ENCODE measurements at regions not wholly inside any gene's neighbourhood (a gene's known extent, or its start where the extent isn't known, plus 50 kb on each side); places are given as distances from the start of the nearest gene placed in this dataset.
"Not testable (repeated sequence)": the region's sequence is repeated elsewhere in the genome, so short reads cannot be mapped to it uniquely, and the experiment has no call there.

DNA sequence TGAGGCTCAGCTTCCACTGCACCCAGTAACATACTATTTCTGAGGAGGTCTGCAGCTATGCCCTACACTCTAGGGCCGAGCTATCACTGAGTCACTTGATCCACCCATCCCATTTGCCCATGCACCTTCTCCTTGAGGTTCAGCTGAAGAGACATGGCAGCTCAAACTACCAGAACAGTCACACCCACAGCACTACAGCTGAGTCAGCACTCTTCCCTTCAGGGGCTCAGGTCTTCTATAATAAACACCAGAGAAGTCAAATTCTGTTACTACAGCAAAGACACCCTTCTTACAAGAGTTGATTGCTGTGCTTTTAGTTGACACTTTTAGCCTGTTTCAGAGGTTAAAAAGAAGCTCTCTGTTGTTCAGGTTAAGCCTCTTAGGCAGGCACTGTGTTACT lies 1696.4 kb upstream of the ADGRL3 start:
- H3K4me1 ChIP-seq: no peaks in the 10 kb centered on the region
- H3K27ac ChIP-seq: no peak overlapping the region
- no peaks in the 10 kb centered on the region for H3K36me3 ChIP-seq
- no peak overlapping the region for H3K4me3 ChIP-seq
- DNase-seq: no peak
- TF ChIP-seq POLR2A (IDR thresholded peaks at IDR 0.05) (no peak), CTCF (IDR thresholded peaks at IDR 0.05) (no peak)
- no peaks in the 10 kb centered on the region for H3K9me3 ChIP-seq
- no peaks in the 10 kb centered on the region for H3K27me3 ChIP-seq

DNA sequence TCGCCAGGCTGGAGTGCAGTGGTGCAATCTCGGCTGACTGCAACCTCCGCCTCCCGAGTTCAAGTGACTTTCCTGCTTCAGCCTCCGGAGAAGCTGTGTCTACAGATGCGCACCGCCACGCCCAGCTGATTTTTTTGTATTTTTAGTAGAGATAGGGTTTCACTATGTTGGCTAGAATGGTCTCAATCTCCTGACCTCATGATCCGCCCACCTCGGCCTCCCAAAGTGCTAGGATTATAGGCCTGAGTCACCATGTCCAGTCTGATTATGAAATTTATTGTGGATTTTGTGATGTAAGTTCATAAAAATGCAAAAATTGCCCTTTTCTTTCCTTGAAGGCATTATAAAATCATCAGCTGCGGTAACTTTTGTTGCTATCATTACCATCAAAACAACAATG lies 1688.3 kb upstream of the ADGRL3 start:
- H3K36me3 ChIP-seq, H3K4me1 ChIP-seq, DNase-seq, H3K27me3 ChIP-seq, H3K27ac ChIP-seq, H3K4me3 ChIP-seq, H3K9me3 ChIP-seq: not testable (repeated sequence)

DNA sequence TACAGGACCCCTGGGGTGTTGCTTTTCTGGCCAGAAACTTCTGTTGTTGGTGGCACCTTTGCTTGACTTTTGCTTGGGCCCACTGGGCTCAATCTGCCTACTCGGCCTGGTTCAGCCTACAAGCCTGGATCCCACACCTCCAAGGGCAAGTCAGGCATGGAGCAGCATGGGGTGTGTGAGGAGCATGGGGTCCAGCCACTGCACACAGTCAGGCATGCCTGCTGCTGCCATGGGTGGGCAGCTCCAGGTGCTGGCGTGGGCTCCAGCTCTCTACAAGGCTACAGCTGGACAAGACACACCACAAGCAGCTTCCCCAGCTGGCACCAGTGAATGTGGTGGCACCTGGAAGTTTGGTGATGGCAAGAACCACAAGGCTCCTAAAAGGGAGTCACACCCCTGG lies 1683.1 kb upstream of the ADGRL3 start:
- no peak overlapping the region for H3K4me3 ChIP-seq
- no peaks in the 10 kb centered on the region for H3K27me3 ChIP-seq
- no peak overlapping the region for H3K27ac ChIP-seq
- no peak for DNase-seq
- no peak for TF ChIP-seq CTCF (IDR thresholded peaks at IDR 0.05)
- TF ChIP-seq POLR2A (IDR thresholded peaks at IDR 0.05): no peak
- H3K9me3 ChIP-seq: peaks cover 0 to 3% (median 0%) of the 10 kb centered on the region in 4 donors
- H3K36me3 ChIP-seq: no peaks in the 10 kb centered on the region
- H3K4me1 ChIP-seq: no peaks in the 10 kb centered on the region

DNA sequence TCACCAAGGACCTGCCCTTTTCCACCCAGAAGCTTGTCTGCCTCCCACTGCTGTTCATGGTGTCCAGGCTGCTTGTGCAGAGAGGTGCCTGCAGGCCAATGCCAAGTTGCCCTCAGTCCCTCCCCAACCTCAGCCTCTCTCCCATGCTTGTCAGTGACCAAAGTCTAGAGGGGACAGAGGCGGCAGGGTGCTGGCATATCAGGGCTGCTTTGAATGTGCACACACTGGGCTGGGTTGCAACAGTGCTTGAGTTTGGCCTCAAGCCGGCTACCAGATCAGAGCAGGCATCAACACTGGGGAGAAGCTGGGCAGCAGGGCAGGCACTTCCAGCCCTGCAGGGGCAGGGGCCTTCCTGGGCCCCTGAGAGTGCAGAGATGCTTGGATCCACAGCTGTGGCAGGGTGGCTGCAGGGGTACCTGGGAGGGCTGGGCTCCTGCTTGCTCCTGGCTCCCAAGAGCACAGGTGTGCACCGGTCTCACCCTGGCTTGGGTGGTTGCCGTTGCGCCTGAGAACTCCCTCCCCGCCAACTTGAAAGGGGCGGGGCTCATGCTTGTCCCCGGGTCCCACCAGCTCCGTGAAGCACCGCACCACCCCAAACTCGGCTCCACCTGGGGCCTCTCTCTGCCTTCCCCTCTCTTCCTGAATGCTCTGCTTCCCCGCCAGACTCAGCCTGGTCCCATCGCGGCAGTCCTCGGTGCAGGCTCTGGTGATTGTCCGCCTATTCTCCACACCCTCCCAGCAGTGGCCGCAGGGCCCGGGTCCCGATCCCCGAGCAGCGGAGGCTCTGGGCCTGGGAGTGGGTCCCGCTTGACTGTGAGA lies 1681.9 kb upstream of the ADGRL3 start:
- H3K27ac ChIP-seq: no peak overlapping the region
- H3K27me3 ChIP-seq: no peaks in the 10 kb centered on the region
- DNase-seq: peak in 1 of 3 donors; percentile 38
- H3K4me3 ChIP-seq: no peak overlapping the region
- no peaks in the 10 kb centered on the region for H3K36me3 ChIP-seq
- no peak for TF ChIP-seq CTCF (IDR thresholded peaks at IDR 0.05)
- no peak for TF ChIP-seq POLR2A (IDR thresholded peaks at IDR 0.05)
- H3K9me3 ChIP-seq: peaks cover 0 to 3% (median 0%) of the 10 kb centered on the region in 4 donors
- no peaks in the 10 kb centered on the region for H3K4me1 ChIP-seq

GRCh38 chr4:59525885-59526284 lies 1674.2 kb upstream of the ADGRL3 start:
- no peak for TF ChIP-seq POLR2A (IDR thresholded peaks at IDR 0.05)
- TF ChIP-seq CTCF (IDR thresholded peaks at IDR 0.05): no peak
- no peak overlapping the region for H3K4me3 ChIP-seq
- H3K27me3 ChIP-seq: no peaks in the 10 kb centered on the region
- H3K9me3 ChIP-seq: no peaks in the 10 kb centered on the region
- H3K36me3 ChIP-seq: no peaks in the 10 kb centered on the region
- H3K27ac ChIP-seq: no peak overlapping the region
- no peak for DNase-seq
- no peaks in the 10 kb centered on the region for H3K4me1 ChIP-seq

- no peaks in the 10 kb centered on the region for H3K4me1 ChIP-seq
- DNase-seq: no peak
- no peaks in the 10 kb centered on the region for H3K9me3 ChIP-seq
- H3K36me3 ChIP-seq: no peaks in the 10 kb centered on the region
- H3K4me3 ChIP-seq: no peak overlapping the region
- no peaks in the 10 kb centered on the region for H3K27me3 ChIP-seq
- TF ChIP-seq POLR2A (IDR thresholded peaks at IDR 0.05) (no peak), CTCF (IDR thresholded peaks at IDR 0.05) (no peak)
- H3K27ac ChIP-seq: no peak overlapping the region
Observed at GRCh38 chr4:59535541-59535940, 1664.6 kb upstream of the ADGRL3 start.

All from Peyer's patch (tissue), 4 donors.